NCI-H345 (cell line): ENCODE measurements at regions not wholly inside any gene's neighbourhood (a gene's known extent, or its start where the extent isn't known, plus 50 kb on each side); places are given as distances from the start of the nearest gene placed in this dataset.
A peak's percentile ranks its signal among the peaks of the same experiment; 100 is the strongest.

Experiments used
- DNase-seq: peaks from one replicate; lab custom pipeline; 2025; lab: John Stamatoyannopoulos, UW

- DNase-seq = no peak
These were observed 273.1 kb downstream of the TTLL7 start for GRCh38 chr1:83725735-83726360.

GRCh38 chr1:83718338-83718737 lies 280.6 kb downstream of the TTLL7 start:
- no peak for DNase-seq

DNA sequence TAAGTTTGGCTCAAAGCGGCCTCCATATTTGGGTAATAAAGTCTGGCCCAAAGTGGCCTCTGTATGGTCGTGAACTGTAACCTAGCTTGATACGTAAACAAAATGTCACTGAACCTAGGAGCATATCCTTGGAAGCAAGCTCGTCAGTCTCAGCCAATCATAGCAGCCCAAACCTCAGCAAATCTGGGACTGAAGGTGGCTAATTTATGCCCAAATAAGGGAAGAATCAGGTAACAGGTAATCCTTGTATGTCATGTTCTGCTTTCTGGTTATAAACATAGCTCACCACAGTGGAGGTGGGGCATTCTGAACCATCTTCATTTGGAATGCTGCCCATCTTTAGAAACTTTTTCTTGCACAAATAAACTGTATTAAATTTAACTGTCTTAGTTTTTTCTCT lies 281.1 kb downstream of the TTLL7 start:
- no peak for DNase-seq

DNA sequence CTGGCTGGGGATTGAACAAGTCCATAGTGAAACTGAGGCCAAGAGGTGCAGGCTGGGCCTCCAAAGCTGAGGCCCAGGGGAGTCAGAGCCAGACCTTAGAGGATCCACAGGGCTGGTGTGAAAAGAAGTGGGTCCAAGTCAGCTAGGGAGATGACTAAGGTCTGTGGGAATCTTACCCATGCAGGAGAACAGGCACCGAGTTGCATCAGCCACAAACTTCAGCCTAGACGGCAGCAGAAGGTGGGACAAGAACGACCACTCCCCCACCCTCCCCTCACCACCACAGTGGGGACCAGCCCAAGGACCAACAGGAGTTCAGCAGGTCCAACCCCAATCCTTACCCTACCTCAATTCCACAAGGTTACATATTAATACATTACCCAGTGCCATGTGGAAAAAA lies 282.3 kb downstream of the TTLL7 start:
- no peak for DNase-seq

- DNase-seq = no peak
These were observed 283.4 kb downstream of the TTLL7 start for GRCh38 chr1:83715550-83715949.

- no peak for DNase-seq
These were observed 289.3 kb downstream of the TTLL7 start for GRCh38 chr1:83709662-83710061.

DNA sequence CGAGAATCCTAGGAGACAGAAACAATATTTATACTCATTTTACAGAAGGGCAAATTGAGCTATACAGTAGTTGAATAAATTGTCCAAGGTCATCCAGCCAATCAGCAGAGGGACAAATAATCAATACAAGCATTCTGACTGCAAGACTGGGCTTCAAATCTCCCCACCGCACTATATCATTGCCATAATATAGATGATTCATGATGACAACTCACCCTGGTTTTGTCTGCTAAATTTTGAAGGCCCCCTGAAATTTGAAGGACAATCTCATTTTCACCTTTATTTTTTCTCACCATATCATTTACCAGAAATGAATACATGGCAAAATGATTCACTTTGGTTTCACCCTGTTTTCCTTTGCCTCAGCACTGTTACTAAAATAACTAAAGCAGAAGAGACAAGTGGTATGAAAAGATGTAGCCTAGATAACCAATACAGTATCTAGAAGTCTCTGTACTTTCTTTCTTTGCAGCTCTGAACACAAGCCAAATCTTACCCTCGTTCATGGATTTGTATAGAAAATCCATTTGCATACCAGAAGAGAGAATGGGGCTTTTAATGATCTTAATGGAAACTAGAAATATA lies 292.5 kb downstream of the TTLL7 start:
- no peak for DNase-seq

- no peak for DNase-seq
These were observed 293.8 kb downstream of the TTLL7 start for GRCh38 chr1:83705091-83705490.

GRCh38 chr1:83704350-83704749 lies 294.6 kb downstream of the TTLL7 start:
- no peak for DNase-seq

DNA sequence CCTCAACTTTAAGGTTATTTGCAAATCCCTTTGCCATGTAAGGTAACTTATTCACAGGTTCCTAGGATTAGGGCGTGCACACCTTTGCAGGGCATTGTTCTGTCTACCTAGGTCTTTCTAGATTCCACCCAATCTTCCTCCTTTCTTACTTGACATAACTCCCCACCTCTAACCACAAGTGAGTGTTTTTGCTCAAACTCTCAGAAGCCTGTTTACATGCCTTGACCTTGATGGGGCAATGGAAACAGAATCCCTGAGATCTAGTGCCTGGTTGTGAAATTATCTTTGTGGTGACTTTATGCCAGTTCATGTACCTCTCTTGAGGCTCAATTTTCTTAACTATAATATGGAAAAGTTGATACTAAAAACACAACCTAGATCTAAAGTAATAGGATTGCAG lies 296.6 kb downstream of the TTLL7 start:
- no peak for DNase-seq

- DNase-seq = no peak
These were observed 297.6 kb downstream of the TTLL7 start for GRCh38 chr1:83701355-83701754.

DNA sequence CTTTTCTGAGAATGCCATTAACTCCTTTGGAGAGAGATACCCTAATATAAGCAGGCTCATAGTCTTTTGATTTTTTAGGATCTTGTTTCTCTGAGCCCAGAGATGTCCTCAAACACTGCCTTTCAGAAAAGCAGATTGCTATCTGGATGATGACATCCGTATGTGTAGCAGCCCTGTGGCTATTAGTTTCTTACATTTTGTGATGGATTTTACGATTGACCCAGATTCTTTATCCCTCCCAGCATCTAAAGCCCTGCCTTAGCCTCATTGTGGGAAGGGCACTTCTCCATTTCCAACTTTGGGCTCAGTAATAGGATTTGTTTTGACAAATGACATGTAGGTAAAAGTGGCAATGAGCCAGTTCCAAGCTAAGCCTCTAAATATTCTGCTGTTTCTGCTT lies 300.3 kb downstream of the TTLL7 start:
- DNase-seq = no peak

GRCh38 chr1:83697961-83698360 lies 301.0 kb downstream of the TTLL7 start:
- DNase-seq = no peak

DNA sequence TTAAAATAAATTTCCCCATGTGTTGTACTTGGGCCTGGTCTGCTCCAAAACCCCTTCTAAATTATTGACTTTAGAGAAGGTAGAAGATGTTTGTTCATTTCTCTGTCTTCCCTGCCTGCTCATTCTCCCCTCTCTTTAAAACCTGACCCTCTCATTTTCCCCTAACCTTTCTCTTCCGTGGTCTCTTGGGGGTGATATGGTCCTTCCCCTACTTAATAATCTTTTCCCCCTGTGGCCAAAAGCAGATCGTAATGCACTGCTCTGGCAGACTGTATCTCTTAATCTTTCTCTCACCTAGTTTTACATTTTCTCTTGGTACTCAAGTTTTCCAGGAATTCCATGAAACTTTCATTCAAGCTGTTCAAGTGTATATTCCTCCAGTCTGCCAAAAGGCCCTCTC lies 301.7 kb downstream of the TTLL7 start:
- no peak for DNase-seq

DNA sequence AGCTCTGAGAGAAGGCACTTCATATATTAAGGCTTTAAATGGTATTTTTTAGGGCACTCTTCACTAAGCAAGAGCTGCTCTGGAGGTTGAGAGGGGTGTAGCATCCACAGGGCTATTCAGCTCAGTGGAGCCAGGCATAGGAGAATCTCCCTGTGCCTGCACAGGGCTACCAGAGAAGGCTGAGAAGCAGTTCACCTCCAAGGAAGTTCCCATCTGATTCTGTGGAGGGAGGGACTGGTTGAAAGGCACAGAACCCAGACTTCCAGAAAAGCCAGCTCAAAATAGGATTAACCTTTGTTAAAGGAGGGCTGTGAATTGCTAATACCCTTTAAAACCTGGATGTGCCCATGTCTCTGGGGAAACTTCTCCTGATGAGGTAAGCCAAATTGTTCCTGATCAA lies 304.5 kb downstream of the TTLL7 start:
- DNase-seq = no peak

- DNase-seq = peak; percentile 31
These were observed 305.4 kb downstream of the TTLL7 start for GRCh38 chr1:83693427-83694126.

- peak; percentile 72 for DNase-seq
These were observed 306.2 kb downstream of the TTLL7 start for GRCh38 chr1:83692524-83693381.

DNA sequence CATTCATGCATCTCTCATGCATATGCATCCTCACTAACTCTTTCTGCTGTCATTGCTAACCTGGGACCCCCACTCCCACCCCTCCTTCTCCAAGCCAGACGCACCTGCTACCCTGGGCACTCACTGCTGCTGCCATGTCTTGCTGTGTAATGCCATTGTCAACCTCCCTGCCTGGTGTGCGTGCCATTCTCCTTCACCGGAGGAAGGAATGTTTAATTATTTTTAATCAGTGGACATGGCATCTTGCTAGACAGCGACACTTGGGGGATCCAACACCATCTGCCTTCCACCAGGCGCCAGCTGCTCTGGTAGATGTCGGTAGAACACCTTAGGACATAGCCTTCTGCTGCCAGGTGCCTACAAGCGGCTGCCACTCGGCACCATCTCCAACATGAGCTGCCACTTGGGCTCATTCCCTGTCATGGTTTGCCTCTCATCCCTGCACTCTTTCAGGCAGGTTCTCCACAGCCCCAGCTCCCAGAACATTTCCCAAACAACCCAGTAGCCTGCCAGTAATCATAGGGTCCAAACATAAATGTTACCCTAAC lies 306.9 kb downstream of the TTLL7 start:
- DNase-seq = no peak

DNA sequence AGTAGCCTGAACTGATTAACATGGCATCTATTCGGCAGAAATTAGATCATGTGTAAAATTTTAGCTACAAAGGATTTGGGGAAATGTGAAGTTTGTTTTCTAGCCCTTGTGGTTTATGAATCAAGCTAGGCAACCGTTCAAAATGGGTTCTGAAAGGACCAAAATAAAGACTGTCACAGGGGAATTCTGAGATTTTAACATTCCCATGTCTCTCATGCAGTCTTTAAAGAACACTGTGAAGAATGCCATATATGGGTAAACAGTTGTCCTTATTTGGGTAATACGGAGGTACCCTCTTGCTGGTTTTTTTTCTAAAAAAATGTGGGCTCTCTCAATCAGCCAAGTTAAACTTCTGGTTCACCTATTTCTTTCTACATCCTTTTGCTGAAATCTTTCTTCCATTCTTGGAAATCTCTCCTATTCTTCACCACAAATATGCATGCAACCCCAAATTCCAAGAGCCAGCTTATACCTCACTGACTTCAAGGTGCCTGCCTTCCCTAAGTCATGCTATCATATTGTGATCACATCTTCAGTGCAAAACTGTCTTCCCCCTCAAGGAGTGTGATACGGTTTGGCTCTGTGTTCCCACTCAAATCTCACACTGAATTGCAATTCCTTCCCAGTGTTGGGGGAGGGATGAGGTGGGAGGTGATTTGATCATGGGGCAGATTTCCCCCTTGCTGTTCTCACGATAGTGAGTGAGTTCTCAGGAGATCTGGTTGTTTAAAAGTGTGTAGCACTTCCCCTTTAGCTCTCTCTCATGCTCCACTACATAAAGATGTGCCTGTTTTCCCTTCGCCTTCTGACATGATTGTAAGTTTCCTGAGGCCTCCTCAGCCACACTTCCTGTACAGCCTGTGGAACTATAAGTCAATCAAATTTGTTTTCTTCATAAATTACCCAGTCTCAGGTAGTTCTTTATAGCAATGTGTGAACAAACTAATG lies 308.7 kb downstream of the TTLL7 start:
- no peak for DNase-seq

DNA sequence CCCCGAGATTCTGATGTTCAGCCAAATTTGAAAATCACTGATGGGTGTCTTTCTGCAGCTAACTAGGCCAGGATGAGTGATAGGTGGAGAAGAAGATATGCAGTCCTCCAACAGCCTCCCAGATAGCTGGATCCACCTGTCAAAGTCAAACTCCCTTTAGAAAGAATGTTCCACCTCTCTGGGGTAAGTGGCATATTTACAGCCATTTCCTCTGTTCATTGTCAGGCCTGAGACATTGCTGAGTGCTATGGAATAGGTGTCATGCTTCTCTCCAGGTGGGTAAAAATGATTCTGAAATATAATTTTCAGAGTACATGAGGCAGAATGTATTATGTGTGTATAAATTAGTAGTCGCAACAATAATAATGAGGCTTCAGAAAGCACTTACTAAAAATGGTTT lies 316.8 kb downstream of the TTLL7 start:
- DNase-seq = no peak

DNA sequence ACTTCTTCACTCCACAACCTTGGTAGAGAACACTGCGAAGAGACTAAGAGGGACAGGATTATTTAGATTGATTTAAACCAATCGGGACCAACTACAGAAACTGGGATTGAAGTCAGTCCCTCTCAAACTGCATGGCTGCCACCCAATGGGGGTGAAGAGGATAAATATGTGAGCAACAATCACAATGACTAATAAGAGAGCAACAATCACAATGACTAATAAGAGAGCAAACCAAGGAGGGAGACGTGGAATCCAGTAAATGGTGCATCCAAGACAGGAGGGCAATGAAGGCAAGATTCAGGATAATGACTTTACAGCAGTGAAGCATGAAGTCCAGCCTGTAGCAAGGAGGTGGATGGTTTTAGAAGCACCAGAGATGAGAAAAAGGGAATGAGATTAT lies 322.8 kb downstream of the TTLL7 start:
- DNase-seq = no peak
